ENCODE measurements at regions not wholly inside any gene's neighbourhood (a gene's known extent, or its start where the extent isn't known, plus 50 kb on each side); places are given as distances from the start of the nearest gene placed in this dataset.
"Not testable (repeated sequence)": the region's sequence is repeated elsewhere in the genome, so short reads cannot be mapped to it uniquely, and the experiment has no call there.

DNA sequence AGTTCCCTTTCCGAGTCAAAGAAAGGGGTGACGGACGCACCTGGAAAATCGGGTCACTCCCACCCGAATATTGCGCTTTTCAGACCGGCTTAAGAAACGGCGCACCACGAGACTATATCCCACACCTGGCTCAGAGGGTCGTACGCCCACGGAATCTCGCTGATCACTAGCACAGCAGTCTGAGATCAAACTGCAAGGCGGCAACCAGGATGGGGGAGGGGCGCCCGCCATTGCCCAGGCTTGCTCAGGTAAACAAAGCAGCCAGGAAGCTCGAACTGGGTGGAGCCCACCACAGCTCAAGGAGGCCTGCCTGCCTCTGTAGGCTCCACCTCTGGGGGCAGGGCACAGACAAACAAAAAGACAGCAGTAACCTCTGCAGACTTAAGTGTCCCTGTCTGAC lies 86.3 kb downstream of the SHOX2 start:
- TF ChIP-seq ESRRG (CRISPR knock-in tag; IDR thresholded peaks at IDR 0.05); BACH2 (CRISPR knock-in tag; IDR thresholded peaks at IDR 0.05; ENCODE audit: borderline replicate concordance); RARB (CRISPR knock-in tag; IDR thresholded peaks at IDR 0.05); ARNTL (CRISPR knock-in tag; IDR thresholded peaks at IDR 0.05; ENCODE audit: borderline replicate concordance, low read depth); ZNF565 (CRISPR knock-in tag; conservative IDR thresholded peaks at IDR 0.05; ENCODE audit: low read depth); ZFP3 (CRISPR knock-in tag; IDR thresholded peaks at IDR 0.05); ZC3H10 (CRISPR knock-in tag; IDR thresholded peaks at IDR 0.05); OSR1 (CRISPR knock-in tag; IDR thresholded peaks at IDR 0.05); GLIS3 (CRISPR knock-in tag; IDR thresholded peaks at IDR 0.05); ZFP30 (CRISPR knock-in tag; IDR thresholded peaks at IDR 0.05); POU6F1 (CRISPR knock-in tag; IDR thresholded peaks at IDR 0.05; ENCODE audit: borderline replicate concordance, low read depth): not testable (repeated sequence)
- TF ChIP-seq, protein P1, sequence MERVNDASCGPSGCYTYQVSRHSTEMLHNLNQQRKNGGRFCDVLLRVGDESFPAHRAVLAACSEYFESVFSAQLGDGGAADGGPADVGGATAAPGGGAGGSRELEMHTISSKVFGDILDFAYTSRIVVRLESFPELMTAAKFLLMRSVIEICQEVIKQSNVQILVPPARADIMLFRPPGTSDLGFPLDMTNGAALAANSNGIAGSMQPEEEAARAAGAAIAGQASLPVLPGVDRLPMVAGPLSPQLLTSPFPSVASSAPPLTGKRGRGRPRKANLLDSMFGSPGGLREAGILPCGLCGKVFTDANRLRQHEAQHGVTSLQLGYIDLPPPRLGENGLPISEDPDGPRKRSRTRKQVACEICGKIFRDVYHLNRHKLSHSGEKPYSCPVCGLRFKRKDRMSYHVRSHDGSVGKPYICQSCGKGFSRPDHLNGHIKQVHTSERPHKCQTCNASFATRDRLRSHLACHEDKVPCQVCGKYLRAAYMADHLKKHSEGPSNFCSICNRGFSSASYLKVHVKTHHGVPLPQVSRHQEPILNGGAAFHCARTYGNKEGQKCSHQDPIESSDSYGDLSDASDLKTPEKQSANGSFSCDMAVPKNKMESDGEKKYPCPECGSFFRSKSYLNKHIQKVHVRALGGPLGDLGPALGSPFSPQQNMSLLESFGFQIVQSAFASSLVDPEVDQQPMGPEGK (CRISPR knock-in tag; IDR thresholded peaks at IDR 0.05; ENCODE audit: borderline replicate concordance) = not testable (repeated sequence)
- TF ChIP-seq, protein P2, sequence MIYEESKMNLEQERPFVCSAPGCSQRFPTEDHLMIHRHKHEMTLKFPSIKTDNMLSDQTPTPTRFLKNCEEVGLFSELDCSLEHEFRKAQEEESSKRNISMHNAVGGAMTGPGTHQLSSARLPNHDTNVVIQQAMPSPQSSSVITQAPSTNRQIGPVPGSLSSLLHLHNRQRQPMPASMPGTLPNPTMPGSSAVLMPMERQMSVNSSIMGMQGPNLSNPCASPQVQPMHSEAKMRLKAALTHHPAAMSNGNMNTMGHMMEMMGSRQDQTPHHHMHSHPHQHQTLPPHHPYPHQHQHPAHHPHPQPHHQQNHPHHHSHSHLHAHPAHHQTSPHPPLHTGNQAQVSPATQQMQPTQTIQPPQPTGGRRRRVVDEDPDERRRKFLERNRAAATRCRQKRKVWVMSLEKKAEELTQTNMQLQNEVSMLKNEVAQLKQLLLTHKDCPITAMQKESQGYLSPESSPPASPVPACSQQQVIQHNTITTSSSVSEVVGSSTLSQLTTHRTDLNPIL (CRISPR knock-in tag; IDR thresholded peaks at IDR 0.05; ENCODE audit: low read depth) = not testable (repeated sequence)
